ENCODE measurements at regions not wholly inside any gene's neighbourhood (a gene's known extent, or its start where the extent isn't known, plus 50 kb on each side); places are given as distances from the start of the nearest gene placed in this dataset.

GRCh38 chr7:3172768-3173280 is 128.2 kb upstream of the SDK1 start:
- Histone ChIP-seq H3K4me1 (ENCODE audit: control insufficient read depth, extremely low read depth, insufficient read depth, low read length) (no peaks in the 10 kb centered on the region), H4K20me1 (ENCODE audit: control insufficient read depth, extremely low read depth, insufficient read depth, low read length) (no peaks in the 10 kb centered on the region), H3K9ac (ENCODE audit: control insufficient read depth, extremely low read depth, insufficient read depth, low read length) (no peak overlapping the region), H3K9me3 (ENCODE audit: control insufficient read depth, low read depth, low read length) (no peaks in the 10 kb centered on the region), H3K79me2 (ENCODE audit: control insufficient read depth, insufficient read depth, low read length) (no peaks in the 10 kb centered on the region), H3K27ac (ENCODE audit: control insufficient read depth, insufficient read depth, low read length) (no peak overlapping the region), H2AFZ (ENCODE audit: control insufficient read depth, low read length) (no peak overlapping the region), H3K4me3 (ENCODE audit: control insufficient read depth in 2 of 3, extremely low read depth in 1 of 3, insufficient read depth in 2 of 3, low read depth in 1 of 3, low read length in 3 of 3) (no peak overlapping the region), H3K27me3 (ENCODE audit: control insufficient read depth, extremely low read depth, insufficient read depth, low read length) (no peaks in the 10 kb centered on the region), H3K36me3 (ENCODE audit: control insufficient read depth in 2 of 2, extremely low read depth in 1 of 2, insufficient read depth in 2 of 2, low read length in 2 of 2) (no peaks in the 10 kb centered on the region), H3K4me2 (ENCODE audit: control insufficient read depth, extremely low read depth, insufficient read depth, low read depth, low read length) (no peak overlapping the region), H3K9me1 (ENCODE audit: control insufficient read depth, extremely low read depth, insufficient read depth, low read length) (no peaks in the 10 kb centered on the region)
- FAIRE-seq (no peak), DNase-seq (ENCODE audit: low read depth, low spot score) (no peak)
- TF ChIP-seq EZH2 (IDR thresholded peaks at IDR 0.05; ENCODE audit: low read length) (no peak), CTCF (optimal IDR thresholded peaks at IDR 0.05 in 1 of 3, IDR thresholded peaks at IDR 0.05 in 1 of 3, conservative IDR thresholded peaks at IDR 0.05 in 1 of 3; ENCODE audit: extremely low read depth in 1 of 3, insufficient read depth in 2 of 3, low read length in 3 of 3) (no peak)
- dilution Hi-C loops (cut with MboI; ENCODE audit: extremely low pct_ligation_motif_present, low sequenced_read_pairs): no loop called here

DNA sequence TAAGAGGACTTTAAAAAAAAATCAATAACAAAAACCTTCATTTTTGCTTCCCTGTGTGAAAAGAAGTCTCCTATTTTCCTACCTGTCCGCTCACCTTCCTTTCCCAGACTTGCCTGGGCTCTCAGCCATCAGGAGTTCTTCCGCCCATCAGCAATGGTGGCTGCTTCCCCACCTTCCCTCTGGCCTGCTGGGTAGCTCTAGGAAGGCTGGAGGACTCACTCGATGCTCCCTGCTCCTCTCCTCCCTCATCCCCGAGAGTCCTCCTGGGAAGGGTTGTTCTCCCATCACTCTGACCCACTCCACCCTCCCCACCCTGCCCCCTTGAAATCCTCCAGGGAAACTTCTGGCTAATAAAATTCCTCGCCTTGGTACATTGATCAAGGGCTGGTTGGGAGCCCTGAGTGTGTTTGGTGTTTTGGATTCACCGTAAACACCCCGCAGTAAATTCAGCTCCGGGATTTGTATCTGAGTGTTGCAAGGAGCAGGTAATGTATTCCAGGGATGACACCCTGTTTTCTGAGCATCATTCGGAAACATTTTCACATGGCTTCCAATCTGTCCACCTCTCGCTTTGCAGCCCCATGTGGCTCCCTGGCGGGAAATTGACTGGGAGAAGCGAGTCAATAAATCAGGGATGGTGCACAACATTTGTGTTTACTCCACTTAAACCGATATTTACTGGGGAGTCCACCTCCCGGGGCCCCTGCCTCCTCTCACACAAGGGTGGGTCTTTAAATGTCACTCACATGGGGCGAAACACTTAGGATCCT is 126.4 kb upstream of the SDK1 start:
- Histone ChIP-seq H4K20me1 (ENCODE audit: control insufficient read depth, extremely low read depth, insufficient read depth, low read length) (no peaks in the 10 kb centered on the region), H2AFZ (ENCODE audit: control insufficient read depth, low read length) (no peak overlapping the region), H3K9me3 (ENCODE audit: control insufficient read depth, low read depth, low read length) (no peaks in the 10 kb centered on the region), H3K4me2 (ENCODE audit: control insufficient read depth, extremely low read depth, insufficient read depth, low read depth, low read length) (no peak overlapping the region), H3K9ac (ENCODE audit: control insufficient read depth, extremely low read depth, insufficient read depth, low read length) (no peak overlapping the region), H3K36me3 (ENCODE audit: control insufficient read depth in 2 of 2, extremely low read depth in 1 of 2, insufficient read depth in 2 of 2, low read length in 2 of 2) (no peaks in the 10 kb centered on the region), H3K27me3 (ENCODE audit: control insufficient read depth, extremely low read depth, insufficient read depth, low read length) (no peaks in the 10 kb centered on the region), H3K4me3 (ENCODE audit: control insufficient read depth in 2 of 3, extremely low read depth in 1 of 3, insufficient read depth in 2 of 3, low read depth in 1 of 3, low read length in 3 of 3) (no peak overlapping the region), H3K4me1 (ENCODE audit: control insufficient read depth, extremely low read depth, insufficient read depth, low read length) (no peaks in the 10 kb centered on the region), H3K9me1 (ENCODE audit: control insufficient read depth, extremely low read depth, insufficient read depth, low read length) (no peaks in the 10 kb centered on the region), H3K79me2 (ENCODE audit: control insufficient read depth, insufficient read depth, low read length) (no peaks in the 10 kb centered on the region), H3K27ac (ENCODE audit: control insufficient read depth, insufficient read depth, low read length) (no peak overlapping the region)
- dilution Hi-C loops (cut with MboI; ENCODE audit: extremely low pct_ligation_motif_present, low sequenced_read_pairs): no loop called here
- DNase-seq (ENCODE audit: low read depth, low spot score): no peak
- no peak for FAIRE-seq
- TF ChIP-seq EZH2 (IDR thresholded peaks at IDR 0.05; ENCODE audit: low read length): no peak
- no peak for TF ChIP-seq CTCF (optimal IDR thresholded peaks at IDR 0.05 in 1 of 3, IDR thresholded peaks at IDR 0.05 in 1 of 3, conservative IDR thresholded peaks at IDR 0.05 in 1 of 3; ENCODE audit: extremely low read depth in 1 of 3, insufficient read depth in 2 of 3, low read length in 3 of 3)

All from keratinocyte (primary cell).